Endodermal cell (in vitro differentiated cells): ENCODE measurements at regions not wholly inside any gene's neighbourhood (a gene's known extent, or its start where the extent isn't known, plus 50 kb on each side); places are given as distances from the start of the nearest gene placed in this dataset.

Experiments used
- DNase-seq: peaks from one replicate; pipeline ENCODE4 v3.0.0-alpha.2; 2017
- H3K27ac ChIP-seq: 2 replicates; pipeline ENCODE4 v1.5.1; 2013; ENCODE audit warnings: mild to moderate bottlenecking, low read depth, low read length, moderate library complexity
- H3K27me3 ChIP-seq: 2 replicates; pipeline ENCODE4 v1.6.1; 2013; ENCODE audit warnings: mild to moderate bottlenecking, low read length, moderate library complexity; ENCODE audit not compliant: insufficient read depth, control insufficient read depth, poor library complexity, severe bottlenecking
- H3K36me3 ChIP-seq: 2 replicates; pipeline ENCODE4 v1.7.0; 2013; ENCODE audit warnings: mild to moderate bottlenecking, low read length, moderate library complexity; ENCODE audit not compliant: control insufficient read depth, insufficient read depth
- H3K4me1 ChIP-seq: one replicate; pipeline ENCODE4 v1.7.0; 2013; ENCODE audit warnings: low read length; ENCODE audit not compliant: control insufficient read depth, insufficient read depth
- H3K4me3 ChIP-seq: 2 replicates; pipeline ENCODE4 v1.5.1; 2013; ENCODE audit warnings: mild to moderate bottlenecking, low read length, moderate library complexity
- H3K9ac ChIP-seq: 2 replicates; pipeline ENCODE4 v1.6.1; 2013; ENCODE audit warnings: mild to moderate bottlenecking, low read length, moderate library complexity; ENCODE audit not compliant: poor library complexity, severe bottlenecking; ENCODE audit errors: extremely low read depth
- H3K9me3 ChIP-seq: 2 replicates; pipeline ENCODE4 v1.6.1; 2013; ENCODE audit warnings: mild to moderate bottlenecking, low read length, moderate library complexity; ENCODE audit not compliant: control insufficient read depth
- H3K27ac Mint-ChIP-seq: 2 replicates; pipeline ENCODE4 v1.8.0; 2020; ENCODE audit warnings: mixed read lengths
- H3K27me3 Mint-ChIP-seq: 2 replicates; pipeline ENCODE4 v1.8.0; 2021; ENCODE audit warnings: mild to moderate bottlenecking, mixed read lengths; ENCODE audit not compliant: insufficient read depth
- H3K36me3 Mint-ChIP-seq: 2 replicates; pipeline ENCODE4 v1.8.0; 2020; ENCODE audit warnings: low read depth, mixed read lengths
- H3K4me1 Mint-ChIP-seq: 2 replicates; pipeline ENCODE4 v1.8.0; 2020; ENCODE audit warnings: mixed read lengths
- H3K4me3 Mint-ChIP-seq: 2 replicates; pipeline ENCODE4 v1.8.0; 2020; ENCODE audit warnings: mild to moderate bottlenecking, moderate library complexity, mixed read lengths
- H3K9me3 Mint-ChIP-seq: 2 replicates; pipeline ENCODE4 v1.8.0; 2020; ENCODE audit warnings: mild to moderate bottlenecking, mixed read lengths
- WGBS, 2 experiments: methylation state at CpG; one replicate each; pipeline versions ENCODE4 v1.1.5 to v1.1.7; 2013; ENCODE audit warnings: missing lambda C conversion rate in 2 of 2, mixed read lengths in 1 of 2; ENCODE audit not compliant: insufficient coverage in 1 of 2, insufficient read length in 1 of 2; 5-methylcytosine and 5-hydroxymethylcytosine counted together
- TF ChIP-seq, protein P1 (sequence below): fragments of 200-600 bp; sonication (generic); conservative IDR thresholded peaks from 2 replicates; pipeline ENCODE4 v1.5.0; 2021; ENCODE audit warnings: antibody characterized with exemption, mild to moderate bottlenecking

DNA sequence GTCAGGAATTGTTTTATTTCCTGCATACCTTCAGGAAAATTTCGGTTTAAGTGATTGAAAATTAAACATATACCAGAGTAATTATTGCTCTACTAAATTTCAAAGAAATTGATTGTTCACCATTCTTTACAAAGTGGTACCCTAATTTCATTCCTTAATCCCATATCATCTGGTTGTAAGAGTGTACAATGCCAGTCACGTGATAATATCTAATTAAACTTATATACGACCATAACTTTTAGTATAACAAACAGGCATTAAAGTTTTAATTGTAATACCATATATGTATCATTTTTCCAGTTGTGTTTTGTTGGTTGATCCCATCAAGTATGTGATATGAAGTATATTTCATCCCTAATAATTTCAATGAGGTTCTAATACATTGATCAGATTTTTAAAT, 74.8 kb upstream of the PLSCR5 start:
- no peaks in the 10 kb centered on the region for H3K36me3 Mint-ChIP-seq
- H3K36me3 ChIP-seq: no peaks in the 10 kb centered on the region
- WGBS, 2 experiments: 82% methylated on average over 2 of the region's 3 CpGs; no CpG with 5 or more reads in 1 of the 2 experiments
- no peaks in the 10 kb centered on the region for H3K27me3 Mint-ChIP-seq
- H3K9me3 ChIP-seq: no peaks in the 10 kb centered on the region
- H3K4me1 Mint-ChIP-seq: peaks cover 8% of the 10 kb centered on the region
- H3K9me3 Mint-ChIP-seq: no peaks in the 10 kb centered on the region
- H3K27ac Mint-ChIP-seq: no peak overlapping the region
- no peak overlapping the region for H3K4me3 Mint-ChIP-seq
- H3K27ac ChIP-seq: no peak overlapping the region
- TF ChIP-seq, protein P1, sequence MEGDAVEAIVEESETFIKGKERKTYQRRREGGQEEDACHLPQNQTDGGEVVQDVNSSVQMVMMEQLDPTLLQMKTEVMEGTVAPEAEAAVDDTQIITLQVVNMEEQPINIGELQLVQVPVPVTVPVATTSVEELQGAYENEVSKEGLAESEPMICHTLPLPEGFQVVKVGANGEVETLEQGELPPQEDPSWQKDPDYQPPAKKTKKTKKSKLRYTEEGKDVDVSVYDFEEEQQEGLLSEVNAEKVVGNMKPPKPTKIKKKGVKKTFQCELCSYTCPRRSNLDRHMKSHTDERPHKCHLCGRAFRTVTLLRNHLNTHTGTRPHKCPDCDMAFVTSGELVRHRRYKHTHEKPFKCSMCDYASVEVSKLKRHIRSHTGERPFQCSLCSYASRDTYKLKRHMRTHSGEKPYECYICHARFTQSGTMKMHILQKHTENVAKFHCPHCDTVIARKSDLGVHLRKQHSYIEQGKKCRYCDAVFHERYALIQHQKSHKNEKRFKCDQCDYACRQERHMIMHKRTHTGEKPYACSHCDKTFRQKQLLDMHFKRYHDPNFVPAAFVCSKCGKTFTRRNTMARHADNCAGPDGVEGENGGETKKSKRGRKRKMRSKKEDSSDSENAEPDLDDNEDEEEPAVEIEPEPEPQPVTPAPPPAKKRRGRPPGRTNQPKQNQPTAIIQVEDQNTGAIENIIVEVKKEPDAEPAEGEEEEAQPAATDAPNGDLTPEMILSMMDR: no peak
- H3K27me3 ChIP-seq: no peaks in the 10 kb centered on the region
- no peaks in the 10 kb centered on the region for H3K4me1 ChIP-seq
- no peak overlapping the region for H3K4me3 ChIP-seq
- no peak overlapping the region for H3K9ac ChIP-seq
- no peak for DNase-seq

DNA sequence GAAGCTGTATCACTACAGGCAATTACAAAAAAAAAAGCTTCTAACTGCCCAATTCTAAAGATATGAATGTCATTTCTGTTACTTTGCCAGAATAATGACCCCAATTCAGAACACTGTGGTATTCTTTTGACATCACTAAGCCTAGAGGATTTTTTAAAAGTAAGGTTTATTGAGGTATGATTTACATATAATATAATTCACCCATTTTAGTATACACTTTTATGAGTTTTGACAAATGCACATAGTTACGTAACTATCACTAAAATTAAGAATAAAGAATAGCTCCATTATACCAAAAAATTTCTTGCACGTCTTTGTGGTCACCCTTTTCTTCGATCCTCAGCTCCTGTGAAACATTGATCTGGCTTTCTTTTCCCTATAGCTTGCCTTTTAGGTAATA, 74.0 kb upstream of the PLSCR5 start:
- Histone ChIP-seq H3K4me1 (no peaks in the 10 kb centered on the region), H3K9ac (no peak overlapping the region), H3K27ac (no peak overlapping the region), H3K4me3 (no peak overlapping the region), H3K27me3 (no peaks in the 10 kb centered on the region), H3K9me3 (no peaks in the 10 kb centered on the region), H3K36me3 (no peaks in the 10 kb centered on the region)
- peaks cover 8% of the 10 kb centered on the region for H3K4me1 Mint-ChIP-seq
- H3K9me3 Mint-ChIP-seq: no peaks in the 10 kb centered on the region
- no peaks in the 10 kb centered on the region for H3K27me3 Mint-ChIP-seq
- no peak overlapping the region for H3K4me3 Mint-ChIP-seq
- 95% methylated on average over 3 of the region's 3 CpGs; no CpG with 5 or more reads in 1 of the 2 experiments for WGBS, 2 experiments
- TF ChIP-seq, protein P1: no peak
- no peaks in the 10 kb centered on the region for H3K36me3 Mint-ChIP-seq
- H3K27ac Mint-ChIP-seq: no peak overlapping the region
- DNase-seq: no peak

DNA sequence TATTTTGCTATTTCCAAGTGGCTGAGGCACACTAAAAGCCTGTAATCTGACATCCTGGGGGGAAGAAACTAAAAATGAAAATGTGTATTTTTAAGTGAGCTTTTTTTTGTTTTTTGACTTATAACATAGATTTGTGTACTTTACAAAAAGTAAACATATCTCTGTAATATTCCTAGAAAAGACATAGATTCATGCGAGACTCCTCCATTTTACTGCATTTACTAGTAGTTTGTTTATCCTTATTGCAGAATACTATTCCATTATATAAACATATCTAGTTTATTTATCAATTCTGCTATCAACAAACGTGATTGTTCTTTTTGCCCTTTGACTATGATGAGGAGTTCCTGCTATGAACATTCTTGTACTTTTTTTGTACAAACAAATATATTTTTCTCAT, 67.8 kb upstream of the PLSCR5 start:
- Histone ChIP-seq H3K9ac (no peak overlapping the region), H3K27ac (no peak overlapping the region), H3K27me3 (no peaks in the 10 kb centered on the region), H3K9me3 (no peaks in the 10 kb centered on the region), H3K4me3 (no peak overlapping the region), H3K36me3 (no peaks in the 10 kb centered on the region), H3K4me1 (no peaks in the 10 kb centered on the region)
- Mint-ChIP-seq H3K9me3 (no peaks in the 10 kb centered on the region), H3K27me3 (no peaks in the 10 kb centered on the region), H3K4me3 (no peak overlapping the region), H3K27ac (no peak overlapping the region), H3K36me3 (no peaks in the 10 kb centered on the region), H3K4me1 (peaks cover 4% of the 10 kb centered on the region)
- 83% methylated on average over 2 of the region's 2 CpGs; no CpG with 5 or more reads in 1 of the 2 experiments for WGBS, 2 experiments
- TF ChIP-seq, protein P1: no peak
- no peak for DNase-seq
